SK-N-SH treated with all-trans-retinoic acid at 6 μM for 48 hours (cell line): ENCODE measurements at regions not wholly inside any gene's neighbourhood (a gene's known extent, or its start where the extent isn't known, plus 50 kb on each side); places are given as distances from the start of the nearest gene placed in this dataset.

Experiments
- ATAC-seq: fragments of 200-7000 bp; cut with Tn5 transposase; 3 replicates; pipeline ENCODE4 v1.9.1; 2020; ENCODE audit warnings: mild to moderate bottlenecking, moderate library complexity
- ARNTL ChIP-seq: fragments of 450-650 bp; formaldehyde crosslinking; IDR thresholded peaks from 2 replicates; pipeline ENCODE4 v1.5.0; 2020; ENCODE audit warnings: low read depth, mild to moderate bottlenecking, moderate library complexity, borderline replicate concordance
- BACH2 ChIP-seq: fragments of 250-450 bp; sonication (Bioruptor Pico); IDR thresholded peaks from 2 replicates; pipeline ENCODE4 v1.9.0; 2021; ENCODE audit warnings: mild to moderate bottlenecking, borderline replicate concordance
- ESRRG ChIP-seq: fragments of 250-450 bp; sonication (Bioruptor Pico); IDR thresholded peaks from 2 replicates; pipeline ENCODE4 v1.6.1; 2021; ENCODE audit warnings: mild to moderate bottlenecking
- GLIS3 ChIP-seq: fragments of 250-450 bp; sonication (Bioruptor Pico); IDR thresholded peaks from 2 replicates; pipeline ENCODE4 v1.5.0; 2020; ENCODE audit warnings: mild to moderate bottlenecking, moderate library complexity
- ISL1 ChIP-seq: fragments of 250-450 bp; sonication (Bioruptor Pico); IDR thresholded peaks from 2 replicates; pipeline ENCODE4 v2.1.2; 2022; ENCODE audit warnings: mild to moderate bottlenecking, moderate library complexity
- OSR1 ChIP-seq: fragments of 250-450 bp; sonication (Bioruptor Pico); IDR thresholded peaks from 2 replicates; pipeline ENCODE4 v1.8.0; 2022; ENCODE audit warnings: moderate library complexity, mild to moderate bottlenecking, inconsistent platforms
- PPARA ChIP-seq: fragments of 250-450 bp; sonication (Bioruptor Pico); IDR thresholded peaks from 2 replicates; pipeline ENCODE4 v1.5.0; 2020; ENCODE audit warnings: mild to moderate bottlenecking, borderline replicate concordance
- RARB ChIP-seq: fragments of 250-450 bp; sonication (Bioruptor Pico); IDR thresholded peaks from 2 replicates; pipeline ENCODE4 v1.8.0; 2021; ENCODE audit warnings: mild to moderate bottlenecking, moderate library complexity
- TCF4 ChIP-seq: fragments of 250-450 bp; sonication (Bioruptor Pico); IDR thresholded peaks from 2 replicates; pipeline ENCODE4 v1.8.0; 2021; ENCODE audit warnings: mild to moderate bottlenecking, moderate library complexity, borderline replicate concordance
- TOX ChIP-seq: fragments of 250-450 bp; sonication (Bioruptor Pico); IDR thresholded peaks from 2 replicates; pipeline ENCODE4 v1.8.0; 2021; ENCODE audit warnings: mild to moderate bottlenecking, moderate library complexity, borderline replicate concordance
- ZC3H10 ChIP-seq: fragments of 250-450 bp; sonication (Bioruptor Pico); IDR thresholded peaks from 2 replicates; pipeline ENCODE4 v1.5.1; 2021; ENCODE audit warnings: mild to moderate bottlenecking, moderate library complexity
- ZFP3 ChIP-seq: fragments of 250-450 bp; sonication (Bioruptor Pico); IDR thresholded peaks from 2 replicates; pipeline ENCODE4 v1.5.0; 2020; ENCODE audit warnings: mild to moderate bottlenecking, moderate library complexity
- ZFP30 ChIP-seq: fragments of 450-650 bp; formaldehyde crosslinking; IDR thresholded peaks from 2 replicates; pipeline ENCODE4 v1.5.0; 2022; ENCODE audit warnings: mild to moderate bottlenecking, moderate library complexity
- ZNF565 ChIP-seq: fragments of 450-650 bp; formaldehyde crosslinking; conservative IDR thresholded peaks from 2 replicates; pipeline ENCODE4 v1.5.0; 2020; ENCODE audit warnings: low read depth, mild to moderate bottlenecking, moderate library complexity
- ZNF8 ChIP-seq: fragments of 450-650 bp; formaldehyde crosslinking; IDR thresholded peaks from 2 replicates; pipeline ENCODE4 v1.5.0; 2020; ENCODE audit warnings: mild to moderate bottlenecking, moderate library complexity
- TF ChIP-seq, protein P1 (sequence below): fragments of 250-450 bp; sonication (Bioruptor Pico); IDR thresholded peaks from 2 replicates; pipeline ENCODE4 v1.8.0; 2021; ENCODE audit warnings: low read depth, mild to moderate bottlenecking, moderate library complexity, borderline replicate concordance
- TF ChIP-seq, protein P2 (sequence below): fragments of 250-450 bp; sonication (Bioruptor Pico); IDR thresholded peaks from 2 replicates; pipeline ENCODE4 v1.8.0; 2020; ENCODE audit warnings: mild to moderate bottlenecking, moderate library complexity, borderline replicate concordance
- TF ChIP-seq, protein P3 (sequence below): fragments of 250-450 bp; sonication (Bioruptor Pico); IDR thresholded peaks from 2 replicates; pipeline ENCODE4 v1.5.1; 2020; ENCODE audit warnings: low read depth, mild to moderate bottlenecking, moderate library complexity
- TF ChIP-seq, protein P4 (sequence below): fragments of 250-450 bp; sonication (Bioruptor Pico); IDR thresholded peaks from 2 replicates; pipeline ENCODE4 v1.5.1; 2021; ENCODE audit warnings: mild to moderate bottlenecking, moderate library complexity

DNA sequence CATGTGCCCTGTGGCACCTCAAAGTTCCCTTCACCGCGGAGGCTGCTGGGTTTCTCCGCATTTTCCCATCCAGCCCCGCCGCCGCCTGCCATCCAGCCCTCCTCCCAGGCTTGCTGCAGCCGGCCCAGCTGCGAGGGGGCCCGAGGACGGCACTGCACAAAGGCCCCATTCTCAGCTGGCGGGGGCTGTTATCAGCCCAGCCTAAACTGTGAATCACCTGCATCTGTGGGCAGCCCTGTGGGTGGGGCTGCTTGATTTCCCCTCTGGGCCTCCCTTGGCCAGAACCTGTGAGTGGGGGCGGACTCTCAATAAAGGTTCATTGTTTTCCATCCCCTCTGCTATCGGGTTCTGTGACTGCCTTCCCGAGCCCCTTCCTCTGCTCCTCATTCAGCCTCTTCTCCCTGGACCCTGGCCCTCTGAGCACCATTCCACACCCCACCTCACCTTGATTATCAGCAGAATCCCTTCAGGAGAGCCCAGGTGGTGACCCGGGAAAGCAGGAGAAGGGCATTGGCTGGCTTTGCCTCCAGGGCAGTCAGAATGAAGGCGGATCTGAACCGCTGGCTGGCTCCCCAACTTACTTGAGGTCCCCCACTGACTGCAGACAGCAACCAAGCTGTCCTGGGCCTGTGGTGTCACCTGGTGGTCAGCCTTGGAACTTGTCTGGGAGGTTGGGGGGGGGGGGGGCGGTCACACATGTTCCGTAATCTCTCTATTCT, 204.5 kb downstream of the ZFP36L2 start:
- TF ChIP-seq ZNF8 (CRISPR knock-in tag) = no peak
- TF ChIP-seq, protein P1, sequence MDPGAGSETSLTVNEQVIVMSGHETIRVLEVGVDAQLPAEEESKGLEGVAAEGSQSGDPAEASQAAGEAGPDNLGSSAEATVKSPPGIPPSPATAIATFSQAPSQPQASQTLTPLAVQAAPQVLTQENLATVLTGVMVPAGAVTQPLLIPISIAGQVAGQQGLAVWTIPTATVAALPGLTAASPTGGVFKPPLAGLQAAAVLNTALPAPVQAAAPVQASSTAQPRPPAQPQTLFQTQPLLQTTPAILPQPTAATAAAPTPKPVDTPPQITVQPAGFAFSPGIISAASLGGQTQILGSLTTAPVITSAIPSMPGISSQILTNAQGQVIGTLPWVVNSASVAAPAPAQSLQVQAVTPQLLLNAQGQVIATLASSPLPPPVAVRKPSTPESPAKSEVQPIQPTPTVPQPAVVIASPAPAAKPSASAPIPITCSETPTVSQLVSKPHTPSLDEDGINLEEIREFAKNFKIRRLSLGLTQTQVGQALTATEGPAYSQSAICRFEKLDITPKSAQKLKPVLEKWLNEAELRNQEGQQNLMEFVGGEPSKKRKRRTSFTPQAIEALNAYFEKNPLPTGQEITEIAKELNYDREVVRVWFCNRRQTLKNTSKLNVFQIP (CRISPR knock-in tag) = no peak
- TF ChIP-seq ARNTL (CRISPR knock-in tag) = no peak
- TF ChIP-seq PPARA (CRISPR knock-in tag) = no peak
- TF ChIP-seq, protein P2, sequence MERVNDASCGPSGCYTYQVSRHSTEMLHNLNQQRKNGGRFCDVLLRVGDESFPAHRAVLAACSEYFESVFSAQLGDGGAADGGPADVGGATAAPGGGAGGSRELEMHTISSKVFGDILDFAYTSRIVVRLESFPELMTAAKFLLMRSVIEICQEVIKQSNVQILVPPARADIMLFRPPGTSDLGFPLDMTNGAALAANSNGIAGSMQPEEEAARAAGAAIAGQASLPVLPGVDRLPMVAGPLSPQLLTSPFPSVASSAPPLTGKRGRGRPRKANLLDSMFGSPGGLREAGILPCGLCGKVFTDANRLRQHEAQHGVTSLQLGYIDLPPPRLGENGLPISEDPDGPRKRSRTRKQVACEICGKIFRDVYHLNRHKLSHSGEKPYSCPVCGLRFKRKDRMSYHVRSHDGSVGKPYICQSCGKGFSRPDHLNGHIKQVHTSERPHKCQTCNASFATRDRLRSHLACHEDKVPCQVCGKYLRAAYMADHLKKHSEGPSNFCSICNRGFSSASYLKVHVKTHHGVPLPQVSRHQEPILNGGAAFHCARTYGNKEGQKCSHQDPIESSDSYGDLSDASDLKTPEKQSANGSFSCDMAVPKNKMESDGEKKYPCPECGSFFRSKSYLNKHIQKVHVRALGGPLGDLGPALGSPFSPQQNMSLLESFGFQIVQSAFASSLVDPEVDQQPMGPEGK (CRISPR knock-in tag) = no peak
- no peak for TF ChIP-seq TOX (CRISPR knock-in tag)
- TF ChIP-seq, protein P3, sequence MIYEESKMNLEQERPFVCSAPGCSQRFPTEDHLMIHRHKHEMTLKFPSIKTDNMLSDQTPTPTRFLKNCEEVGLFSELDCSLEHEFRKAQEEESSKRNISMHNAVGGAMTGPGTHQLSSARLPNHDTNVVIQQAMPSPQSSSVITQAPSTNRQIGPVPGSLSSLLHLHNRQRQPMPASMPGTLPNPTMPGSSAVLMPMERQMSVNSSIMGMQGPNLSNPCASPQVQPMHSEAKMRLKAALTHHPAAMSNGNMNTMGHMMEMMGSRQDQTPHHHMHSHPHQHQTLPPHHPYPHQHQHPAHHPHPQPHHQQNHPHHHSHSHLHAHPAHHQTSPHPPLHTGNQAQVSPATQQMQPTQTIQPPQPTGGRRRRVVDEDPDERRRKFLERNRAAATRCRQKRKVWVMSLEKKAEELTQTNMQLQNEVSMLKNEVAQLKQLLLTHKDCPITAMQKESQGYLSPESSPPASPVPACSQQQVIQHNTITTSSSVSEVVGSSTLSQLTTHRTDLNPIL = no peak
- no peak for TF ChIP-seq OSR1 (CRISPR knock-in tag)
- TF ChIP-seq, all 23 proteins: peak for 0
- no peak for ATAC-seq

DNA sequence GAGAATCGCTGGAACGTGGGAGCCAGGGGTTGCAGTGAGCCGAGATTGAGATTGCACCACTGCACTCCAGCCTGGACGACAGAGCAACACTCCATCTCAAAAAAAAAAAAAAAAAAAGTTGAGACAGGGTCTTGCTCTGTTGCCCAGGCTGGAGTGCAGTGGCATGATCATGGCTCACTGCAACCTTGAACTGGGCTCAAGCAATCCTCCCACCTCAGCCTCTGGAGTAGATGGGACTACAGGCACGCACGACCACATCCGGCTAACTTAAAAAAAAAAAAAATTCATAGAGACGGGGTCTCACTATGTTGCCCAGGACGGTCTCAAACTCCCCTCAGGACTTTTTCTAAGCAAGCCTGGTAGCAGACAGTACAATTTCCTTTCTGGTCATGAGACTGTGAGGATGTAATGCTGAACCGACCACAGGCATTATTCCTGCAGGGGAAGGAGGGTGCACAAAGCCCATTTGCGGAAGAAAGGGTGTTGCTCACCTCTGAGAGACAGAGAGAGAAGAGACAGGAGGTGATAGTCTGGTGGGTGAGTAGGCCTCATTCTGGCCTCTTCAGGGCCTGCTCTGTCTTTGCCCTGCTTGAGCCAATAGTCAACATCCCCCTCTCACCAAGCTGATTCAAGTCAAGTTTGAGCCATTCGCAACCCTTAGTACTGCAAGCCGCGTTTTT, 205.3 kb downstream of the ZFP36L2 start:
- no peak for TF ChIP-seq TOX (CRISPR knock-in tag)
- TF ChIP-seq, protein P1 (CRISPR knock-in tag) = no peak
- TF ChIP-seq, protein P4, sequence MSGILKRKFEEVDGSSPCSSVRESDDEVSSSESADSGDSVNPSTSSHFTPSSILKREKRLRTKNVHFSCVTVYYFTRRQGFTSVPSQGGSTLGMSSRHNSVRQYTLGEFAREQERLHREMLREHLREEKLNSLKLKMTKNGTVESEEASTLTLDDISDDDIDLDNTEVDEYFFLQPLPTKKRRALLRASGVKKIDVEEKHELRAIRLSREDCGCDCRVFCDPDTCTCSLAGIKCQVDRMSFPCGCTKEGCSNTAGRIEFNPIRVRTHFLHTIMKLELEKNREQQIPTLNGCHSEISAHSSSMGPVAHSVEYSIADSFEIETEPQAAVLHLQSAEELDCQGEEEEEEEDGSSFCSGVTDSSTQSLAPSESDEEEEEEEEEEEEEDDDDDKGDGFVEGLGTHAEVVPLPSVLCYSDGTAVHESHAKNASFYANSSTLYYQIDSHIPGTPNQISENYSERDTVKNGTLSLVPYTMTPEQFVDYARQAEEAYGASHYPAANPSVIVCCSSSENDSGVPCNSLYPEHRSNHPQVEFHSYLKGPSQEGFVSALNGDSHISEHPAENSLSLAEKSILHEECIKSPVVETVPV (CRISPR knock-in tag) = no peak
- no peak for TF ChIP-seq ZFP30
- TF ChIP-seq ARNTL (CRISPR knock-in tag) = no peak
- TF ChIP-seq RARB (CRISPR knock-in tag) = no peak
- TF ChIP-seq OSR1 (CRISPR knock-in tag) = no peak
- TF ChIP-seq ZNF8 (CRISPR knock-in tag) = no peak
- no peak for TF ChIP-seq ZC3H10 (CRISPR knock-in tag)
- TF ChIP-seq ZNF565 (CRISPR knock-in tag) = no peak
- no peak for TF ChIP-seq TCF4 (CRISPR knock-in tag)
- TF ChIP-seq ZFP3 = no peak
- TF ChIP-seq GLIS3 = no peak
- TF ChIP-seq ISL1 (CRISPR knock-in tag) = no peak
- no peak for TF ChIP-seq BACH2 (CRISPR knock-in tag)
- TF ChIP-seq ESRRG (CRISPR knock-in tag) = no peak
- ATAC-seq = no peak

DNA sequence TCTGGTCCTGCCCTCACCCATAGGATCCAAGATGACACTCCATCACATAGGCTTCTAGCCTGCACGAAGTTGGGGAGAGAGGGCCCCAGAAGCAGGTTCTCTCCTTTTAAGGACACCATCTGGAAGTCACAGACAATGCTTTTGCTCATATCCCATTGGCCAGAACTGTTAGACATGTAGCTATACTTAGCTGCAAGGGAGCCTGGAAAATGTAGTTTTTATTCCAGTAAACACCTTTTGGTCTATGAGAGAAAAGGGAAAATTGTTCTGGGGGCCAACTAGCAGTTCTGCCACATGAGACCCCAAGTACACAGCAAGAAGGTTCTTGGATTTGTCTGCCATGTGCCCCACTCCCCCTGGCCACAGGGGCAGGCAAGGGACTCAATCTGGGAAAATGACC, 206.1 kb downstream of the ZFP36L2 start:
- no peak for ATAC-seq
- TF ChIP-seq ISL1 (CRISPR knock-in tag) = no peak
- TF ChIP-seq, protein P2 (CRISPR knock-in tag) = no peak
- no peak for TF ChIP-seq RARB (CRISPR knock-in tag)
- TF ChIP-seq ARNTL (CRISPR knock-in tag) = no peak
